Embryonic facial prominence (tissue), 1 donor: ENCODE measurements at regions not wholly inside any gene's neighbourhood (a gene's known extent, or its start where the extent isn't known, plus 50 kb on each side); places are given as distances from the start of the nearest gene placed in this dataset.

ENCODE experiments used
- DNase-seq: peaks from one replicate; pipeline ENCODE4 v3.0.0-alpha.2; 2016; ENCODE audit errors: extremely low spot score

- no peak for DNase-seq
Measured at GRCh38 chr4:176843710-176844109, 51.0 kb upstream of the VEGFC start.

GRCh38 chr4:176844448-176844847, 51.7 kb upstream of the VEGFC start:
- DNase-seq: no peak

GRCh38 chr4:176845636-176846035, 52.9 kb upstream of the VEGFC start:
- no peak for DNase-seq

- DNase-seq: no peak
Measured at GRCh38 chr4:176849076-176849475, 56.4 kb upstream of the VEGFC start.

- DNase-seq: no peak
Measured at GRCh38 chr4:176850436-176850835, 57.7 kb upstream of the VEGFC start.

- DNase-seq: no peak
Measured at GRCh38 chr4:176856421-176856820, 63.7 kb upstream of the VEGFC start.

- no peak for DNase-seq
Measured at GRCh38 chr4:176858839-176859238, 66.1 kb upstream of the VEGFC start.

GRCh38 chr4:176864238-176864637, 71.5 kb upstream of the VEGFC start:
- DNase-seq: no peak

- DNase-seq: no peak
Measured at GRCh38 chr4:176868676-176869075, 76.0 kb upstream of the VEGFC start.

GRCh38 chr4:176872461-176872860, 79.7 kb upstream of the VEGFC start:
- no peak for DNase-seq

GRCh38 chr4:176874721-176875445, 82.2 kb upstream of the VEGFC start:
- peak; percentile 7 for DNase-seq

GRCh38 chr4:176875446-176875930, 82.8 kb upstream of the VEGFC start:
- no peak for DNase-seq

- no peak for DNase-seq
Measured at GRCh38 chr4:176879380-176880116, 86.8 kb upstream of the VEGFC start.

- no peak for DNase-seq
Measured at GRCh38 chr4:176882206-176882605, 89.5 kb upstream of the VEGFC start.

GRCh38 chr4:176883108-176883550, 90.4 kb upstream of the VEGFC start:
- no peak for DNase-seq

- no peak for DNase-seq
Measured at GRCh38 chr4:176883681-176884418, 91.1 kb upstream of the VEGFC start.

GRCh38 chr4:176885224-176885623, 92.5 kb upstream of the VEGFC start:
- DNase-seq: no peak

GRCh38 chr4:176886135-176886534, 93.4 kb upstream of the VEGFC start:
- no peak for DNase-seq

GRCh38 chr4:176889776-176890175, 97.1 kb upstream of the VEGFC start:
- no peak for DNase-seq

GRCh38 chr4:176894498-176894897, 101.8 kb upstream of the VEGFC start:
- no peak for DNase-seq

- no peak for DNase-seq
Measured at GRCh38 chr4:176896211-176896610, 103.5 kb upstream of the VEGFC start.

- DNase-seq: no peak
Measured at GRCh38 chr4:176897226-176897625, 104.5 kb upstream of the VEGFC start.
